ENCODE measurements at regions not wholly inside any gene's neighbourhood (a gene's known extent, or its start where the extent isn't known, plus 50 kb on each side); places are given as distances from the start of the nearest gene placed in this dataset.

- DNase-seq (ENCODE audit: low spot score), result no peak
These were observed 56.5 kb upstream of the JDP2 start for GRCh38 chr14:75371297-75371696.

GRCh38 chr14:75372260-75372659, 55.6 kb upstream of the JDP2 start:
- DNase-seq (ENCODE audit: low spot score), result no peak

GRCh38 chr14:75373133-75373532, 54.7 kb upstream of the JDP2 start:
- no peak for DNase-seq (ENCODE audit: low spot score)

- no peak for DNase-seq (ENCODE audit: low spot score)
These were observed 54.2 kb upstream of the JDP2 start for GRCh38 chr14:75373616-75374015.

- no peak for DNase-seq (ENCODE audit: low spot score)
These were observed 52.9 kb upstream of the JDP2 start for GRCh38 chr14:75374911-75375310.

GRCh38 chr14:75375983-75376382, 51.8 kb upstream of the JDP2 start:
- no peak for DNase-seq (ENCODE audit: low spot score)

Data from iPS-NIHi11 (cell line).